K562 (cell line): ENCODE measurements at regions not wholly inside any gene's neighbourhood (a gene's known extent, or its start where the extent isn't known, plus 50 kb on each side); places are given as distances from the start of the nearest gene placed in this dataset.

Experiments used
- RAD21 ChIP-seq, 2 experiments: fragments of 250-450 bp in 1 of 2; fragments of 450-650 bp in 1 of 2; sonication (Bioruptor Pico) in 1 of 2; formaldehyde crosslinking in 1 of 2; IDR thresholded peaks in 1 of 2; conservative IDR thresholded peaks in 1 of 2; 2 replicates each; pipeline versions ENCODE4 v1.4.0 to v1.8.0; 2020 to 2022; ENCODE audit warnings: mild to moderate bottlenecking in 2 of 2, moderate library complexity in 1 of 2
- ZNF217 ChIP-seq: sonication (generic); formaldehyde crosslinking; IDR thresholded peaks from 2 replicates; pipeline ENCODE4 v1.8.0; 2022; ENCODE audit warnings: mild to moderate bottlenecking, missing genetic modification reagents

DNA sequence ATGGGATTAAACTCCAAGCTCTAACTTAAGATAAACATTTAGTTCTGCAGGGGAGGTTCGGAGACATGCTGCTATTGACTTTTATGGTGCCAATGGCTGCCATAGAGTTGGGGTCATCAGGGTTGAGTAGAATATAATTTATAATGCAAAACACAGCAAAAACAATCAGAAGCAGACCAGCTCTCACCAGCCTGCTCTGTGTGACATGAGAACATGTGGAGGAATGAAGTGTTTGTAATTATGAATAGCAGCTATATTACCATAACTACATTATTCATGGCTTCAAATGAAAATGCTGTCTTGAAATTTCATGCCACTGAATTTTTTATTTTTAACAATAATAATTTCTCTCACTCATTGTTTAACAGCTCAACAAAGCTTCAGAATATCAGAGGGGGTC is 645.6 kb upstream of the CDH8 start:
- no peak for TF ChIP-seq ZNF217 (CRISPR knock-in tag)
- TF ChIP-seq RAD21 (CRISPR knock-in tag; conservative IDR thresholded peaks at IDR 0.05 in 1 of 2, IDR thresholded peaks at IDR 0.05 in 1 of 2) = no peak
